Spleen (tissue), 7 donors: ENCODE measurements at regions not wholly inside any gene's neighbourhood (a gene's known extent, or its start where the extent isn't known, plus 50 kb on each side); places are given as distances from the start of the nearest gene placed in this dataset.

Source experiments
- POLR2A ChIP-seq, 3 donors: fragments of 450-650 bp; IDR thresholded peaks; one replicate each; pipeline ENCODE4 v1.5.1; 2017; ENCODE audit warnings: antibody characterized with exemption in 3 of 3, mild to moderate bottlenecking in 1 of 3
- TF ChIP-seq, protein P1 (sequence below), 11 experiments: fragments of 200-600 bp in 7 of 11; fragments of 450-650 bp in 4 of 11; sonication (generic) in 4 of 11; IDR thresholded peaks in 8 of 11; conservative IDR thresholded peaks in 3 of 11; 1 replicate in 7 of 11; 2 replicates in 4 of 11; pipeline versions ENCODE4 v1.4.0 to v1.8.0; 2016 to 2021; ENCODE audit warnings: antibody characterized with exemption in 11 of 11, inconsistent platforms in 4 of 11, mild to moderate bottlenecking in 1 of 11
- donor health status: DM: no; HTN: no; CAD: no; lungs with moderate emphysema.
- donor health status: DM: no; HTN: no; CAD: no.
- donor health status: DM: no; HTN: no; CAD: no.

DNA sequence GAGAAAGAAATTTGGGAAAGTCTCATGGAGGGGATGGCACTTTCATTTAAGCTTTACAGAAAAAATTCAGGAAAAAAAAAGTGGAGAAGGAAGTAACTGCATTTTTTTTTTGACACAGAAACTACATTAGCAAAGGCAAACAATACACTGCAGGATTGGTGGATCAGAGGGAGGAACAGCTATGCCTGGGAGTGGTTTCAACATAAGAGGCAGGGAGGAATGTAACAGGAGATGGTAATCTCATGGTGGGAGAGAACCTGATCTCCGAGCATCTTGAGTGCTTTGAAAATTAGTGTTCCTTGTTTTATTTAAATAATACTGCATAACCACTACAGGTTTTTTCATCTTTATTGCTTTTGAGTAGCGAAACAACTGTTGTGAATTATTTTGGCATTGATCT is 249.4 kb downstream of the FAM170A start:
- TF ChIP-seq, protein P1, sequence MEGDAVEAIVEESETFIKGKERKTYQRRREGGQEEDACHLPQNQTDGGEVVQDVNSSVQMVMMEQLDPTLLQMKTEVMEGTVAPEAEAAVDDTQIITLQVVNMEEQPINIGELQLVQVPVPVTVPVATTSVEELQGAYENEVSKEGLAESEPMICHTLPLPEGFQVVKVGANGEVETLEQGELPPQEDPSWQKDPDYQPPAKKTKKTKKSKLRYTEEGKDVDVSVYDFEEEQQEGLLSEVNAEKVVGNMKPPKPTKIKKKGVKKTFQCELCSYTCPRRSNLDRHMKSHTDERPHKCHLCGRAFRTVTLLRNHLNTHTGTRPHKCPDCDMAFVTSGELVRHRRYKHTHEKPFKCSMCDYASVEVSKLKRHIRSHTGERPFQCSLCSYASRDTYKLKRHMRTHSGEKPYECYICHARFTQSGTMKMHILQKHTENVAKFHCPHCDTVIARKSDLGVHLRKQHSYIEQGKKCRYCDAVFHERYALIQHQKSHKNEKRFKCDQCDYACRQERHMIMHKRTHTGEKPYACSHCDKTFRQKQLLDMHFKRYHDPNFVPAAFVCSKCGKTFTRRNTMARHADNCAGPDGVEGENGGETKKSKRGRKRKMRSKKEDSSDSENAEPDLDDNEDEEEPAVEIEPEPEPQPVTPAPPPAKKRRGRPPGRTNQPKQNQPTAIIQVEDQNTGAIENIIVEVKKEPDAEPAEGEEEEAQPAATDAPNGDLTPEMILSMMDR (IDR thresholded peaks at IDR 0.05 in 8 of 11, conservative IDR thresholded peaks at IDR 0.05 in 3 of 11) = no peak
- no peak for TF ChIP-seq POLR2A (IDR thresholded peaks at IDR 0.05)
